CD1c-positive myeloid dendritic cell (primary cell): ENCODE measurements at regions not wholly inside any gene's neighbourhood (a gene's known extent, or its start where the extent isn't known, plus 50 kb on each side); places are given as distances from the start of the nearest gene placed in this dataset.

Experiments used
- DNase-seq: peaks from one replicate; pipeline ENCODE4 v3.0.0-alpha.2; 2016; ENCODE audit errors: extremely low spot score

GRCh38 chr16:6932871-6933385 is 399.7 kb upstream of the RBFOX1 start:
- DNase-seq = no peak

GRCh38 chr16:6929868-6930267 is 402.8 kb upstream of the RBFOX1 start:
- no peak for DNase-seq

GRCh38 chr16:6926762-6927161 is 405.9 kb upstream of the RBFOX1 start:
- no peak for DNase-seq

- no peak for DNase-seq
Measured at GRCh38 chr16:6926341-6926740, 406.3 kb upstream of the RBFOX1 start.

GRCh38 chr16:6918646-6919045 is 414.0 kb upstream of the RBFOX1 start:
- DNase-seq = no peak

GRCh38 chr16:6916946-6917345 is 415.7 kb upstream of the RBFOX1 start:
- no peak for DNase-seq

GRCh38 chr16:6913566-6913965 is 419.1 kb upstream of the RBFOX1 start:
- DNase-seq = no peak

GRCh38 chr16:6910301-6910700 is 422.3 kb upstream of the RBFOX1 start:
- DNase-seq = no peak

GRCh38 chr16:6905601-6906000 is 427.0 kb upstream of the RBFOX1 start:
- DNase-seq = no peak

- DNase-seq = no peak
Measured at GRCh38 chr16:6903671-6904070, 429.0 kb upstream of the RBFOX1 start.

- no peak for DNase-seq
Measured at GRCh38 chr16:6898896-6899295, 433.7 kb upstream of the RBFOX1 start.

- DNase-seq = no peak
Measured at GRCh38 chr16:6897876-6898485, 434.7 kb upstream of the RBFOX1 start.

- DNase-seq = no peak
Measured at GRCh38 chr16:6892966-6893365, 439.7 kb upstream of the RBFOX1 start.

GRCh38 chr16:6891496-6891895 is 441.1 kb upstream of the RBFOX1 start:
- no peak for DNase-seq

- DNase-seq = no peak
Measured at GRCh38 chr16:6888531-6888930, 444.1 kb upstream of the RBFOX1 start.

GRCh38 chr16:6884002-6884401 is 448.6 kb upstream of the RBFOX1 start:
- no peak for DNase-seq

- DNase-seq = no peak
Measured at GRCh38 chr16:6880263-6880662, 452.4 kb upstream of the RBFOX1 start.

GRCh38 chr16:6864671-6865070 is 468.0 kb upstream of the RBFOX1 start:
- DNase-seq = peak; percentile 67

- no peak for DNase-seq
Measured at GRCh38 chr16:6864244-6864643, 468.4 kb upstream of the RBFOX1 start.

GRCh38 chr16:6863135-6863534 is 469.5 kb upstream of the RBFOX1 start:
- DNase-seq = no peak

GRCh38 chr16:6861815-6862477 is 470.7 kb upstream of the RBFOX1 start:
- DNase-seq = no peak

GRCh38 chr16:6861135-6861814 is 471.4 kb upstream of the RBFOX1 start:
- no peak for DNase-seq

GRCh38 chr16:6857575-6857974 is 475.1 kb upstream of the RBFOX1 start:
- DNase-seq = no peak
